ENCODE measurements at regions not wholly inside any gene's neighbourhood (a gene's known extent, or its start where the extent isn't known, plus 50 kb on each side); places are given as distances from the start of the nearest gene placed in this dataset.

DNA sequence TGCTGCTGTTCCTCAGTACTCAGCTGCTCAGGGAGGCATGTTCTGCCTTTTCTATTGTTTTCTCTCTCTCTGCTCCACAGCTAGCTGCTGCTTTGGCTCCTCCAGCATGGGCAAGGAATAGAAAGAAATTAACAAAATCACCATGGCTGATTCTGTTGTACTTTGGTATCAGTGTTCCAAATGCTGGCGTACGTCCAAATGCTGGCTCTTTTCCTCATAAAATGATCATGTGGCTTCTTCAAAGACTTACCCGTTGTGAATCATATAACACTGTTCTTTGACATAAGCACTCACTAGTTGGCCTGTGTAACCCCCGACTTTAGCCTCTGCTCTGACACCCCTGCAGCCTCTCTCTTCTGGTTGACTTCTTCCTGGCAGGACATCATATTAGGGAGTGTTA, 547.6 kb downstream of the CPS1 start:
- peak; percentile 14 for DNase-seq (ENCODE audit: low read depth, low spot score)
- TF ChIP-seq POLR2AphosphoS5 (IDR thresholded peaks at IDR 0.05; ENCODE audit: borderline replicate concordance, low read depth, low read length) (no peak), EZH2 (IDR thresholded peaks at IDR 0.05) (no peak), FOXP2 (optimal IDR thresholded peaks at IDR 0.05; ENCODE audit: control extremely low read depth, extremely low read length, insufficient read depth) (no peak)
- no peaks in the 10 kb centered on the region for H3K9me3 ChIP-seq (ENCODE audit: low read depth, low read length)
- H3K9ac ChIP-seq (ENCODE audit: insufficient read length) = no peak overlapping the region
- H3K27ac ChIP-seq = no peak overlapping the region
- no peaks in the 10 kb centered on the region for H3K36me3 ChIP-seq (ENCODE audit: insufficient read depth, low read length)
- no peak overlapping the region for H3K4me3 ChIP-seq

DNA sequence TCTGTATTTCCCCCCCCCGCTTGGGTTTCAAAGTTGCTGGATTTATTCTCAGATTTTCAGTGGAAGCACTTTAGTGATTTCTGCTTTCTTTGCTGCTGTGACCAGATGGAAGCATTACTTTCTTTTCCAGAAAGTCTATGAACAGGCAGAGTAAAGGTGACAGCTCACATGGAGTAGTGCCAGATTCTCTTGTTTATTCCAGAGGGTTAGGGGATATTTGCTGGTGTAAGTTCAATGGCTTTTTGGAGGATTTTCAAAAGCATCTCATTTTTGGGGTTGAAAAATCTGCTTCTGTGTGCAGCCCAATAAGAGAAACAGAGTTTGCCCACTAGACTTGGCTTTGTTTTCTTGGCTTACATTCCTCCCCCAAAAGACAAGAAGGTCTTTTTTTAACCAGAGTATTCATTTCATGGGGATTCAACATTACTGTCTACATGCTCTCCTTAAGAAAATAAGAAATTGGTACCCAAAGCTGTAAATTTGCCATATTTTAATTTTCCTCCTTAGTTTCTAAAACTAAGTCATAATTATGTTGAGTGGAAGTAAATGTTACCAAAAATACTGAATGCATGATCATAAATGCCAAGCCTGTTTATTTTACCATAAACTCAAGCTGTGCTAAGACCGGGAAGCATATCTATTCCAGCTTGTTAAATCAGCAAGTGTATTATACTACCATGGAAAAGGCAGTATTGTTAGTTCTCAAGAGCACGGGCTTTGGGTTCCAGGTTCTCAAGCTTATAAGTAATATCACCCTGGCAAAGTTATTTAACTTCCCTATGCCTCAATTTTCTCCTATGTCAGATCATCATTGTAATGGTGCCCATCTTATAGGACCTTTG, 557.2 kb downstream of the CPS1 start:
- Histone ChIP-seq H3K4me3 (no peak overlapping the region), H3K9me3 (ENCODE audit: low read depth, low read length) (no peaks in the 10 kb centered on the region), H3K9ac (ENCODE audit: insufficient read length) (no peak overlapping the region), H3K27ac (no peak overlapping the region), H3K36me3 (ENCODE audit: insufficient read depth, low read length) (no peaks in the 10 kb centered on the region)
- no peak for DNase-seq (ENCODE audit: low read depth, low spot score)
- TF ChIP-seq POLR2AphosphoS5 (IDR thresholded peaks at IDR 0.05; ENCODE audit: borderline replicate concordance, low read depth, low read length) (no peak), EZH2 (IDR thresholded peaks at IDR 0.05) (no peak), FOXP2 (optimal IDR thresholded peaks at IDR 0.05; ENCODE audit: control extremely low read depth, extremely low read length, insufficient read depth) (no peak)

DNA sequence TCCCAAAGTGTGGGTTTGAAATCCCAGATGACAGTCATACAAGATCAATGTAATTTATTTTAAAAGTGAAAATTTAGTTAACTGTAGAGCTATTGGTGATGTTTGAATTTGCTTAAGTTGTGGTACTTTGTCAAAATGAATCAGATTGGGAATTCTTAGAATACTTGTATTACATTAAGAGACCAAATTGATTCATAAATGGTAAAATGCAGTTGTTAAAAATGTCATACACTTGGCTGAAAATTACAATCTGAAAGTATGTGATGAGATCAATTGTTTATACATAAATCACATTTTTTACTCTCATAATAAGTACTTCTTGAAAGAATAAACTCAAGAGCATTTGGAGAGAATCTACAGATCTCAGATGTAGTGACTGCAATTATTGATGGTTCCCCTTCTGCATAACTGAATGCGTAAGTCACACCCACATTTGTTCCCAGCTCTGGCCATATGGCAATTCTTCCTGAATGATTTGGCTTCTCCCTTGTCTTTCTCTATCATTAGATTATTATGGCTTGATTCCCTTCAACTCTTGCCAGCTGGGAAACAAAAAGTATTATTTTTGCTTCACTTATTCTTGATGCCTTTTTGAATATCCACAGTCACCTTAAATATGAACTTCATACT, 558.5 kb downstream of the CPS1 start:
- DNase-seq (ENCODE audit: low read depth, low spot score) = no peak
- TF ChIP-seq POLR2AphosphoS5 (IDR thresholded peaks at IDR 0.05; ENCODE audit: borderline replicate concordance, low read depth, low read length) (no peak), FOXP2 (optimal IDR thresholded peaks at IDR 0.05; ENCODE audit: control extremely low read depth, extremely low read length, insufficient read depth) (no peak), EZH2 (IDR thresholded peaks at IDR 0.05) (no peak)
- H3K9me3 ChIP-seq (ENCODE audit: low read depth, low read length) = no peaks in the 10 kb centered on the region
- H3K4me3 ChIP-seq = no peak overlapping the region
- H3K27ac ChIP-seq = no peak overlapping the region
- no peaks in the 10 kb centered on the region for H3K36me3 ChIP-seq (ENCODE audit: insufficient read depth, low read length)
- H3K9ac ChIP-seq (ENCODE audit: insufficient read length) = no peak overlapping the region

DNA sequence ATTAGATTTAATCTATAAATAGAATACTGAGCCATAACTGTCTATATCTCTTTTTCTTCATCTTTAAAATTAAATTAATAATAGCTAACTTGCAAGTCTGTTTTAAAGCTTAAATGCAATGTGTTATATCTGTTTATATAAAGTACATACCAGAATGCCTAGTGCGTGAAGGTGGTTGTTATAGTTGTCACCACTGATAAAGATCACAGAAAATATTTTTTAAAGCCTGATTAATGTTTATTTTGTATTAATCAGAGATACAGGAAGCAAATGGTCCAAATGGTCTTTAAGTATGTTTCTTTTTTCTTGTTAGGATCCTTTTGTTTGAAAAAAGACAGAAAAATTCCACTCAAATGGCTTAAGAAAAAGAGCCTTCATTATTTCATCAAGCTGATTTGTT, 560.6 kb downstream of the CPS1 start:
- DNase-seq (ENCODE audit: low read depth, low spot score) = no peak
- H3K4me3 ChIP-seq = no peak overlapping the region
- no peak overlapping the region for H3K9ac ChIP-seq (ENCODE audit: insufficient read length)
- TF ChIP-seq FOXP2 (optimal IDR thresholded peaks at IDR 0.05; ENCODE audit: control extremely low read depth, extremely low read length, insufficient read depth) (no peak), EZH2 (IDR thresholded peaks at IDR 0.05) (no peak), POLR2AphosphoS5 (IDR thresholded peaks at IDR 0.05; ENCODE audit: borderline replicate concordance, low read depth, low read length) (no peak)
- no peaks in the 10 kb centered on the region for H3K36me3 ChIP-seq (ENCODE audit: insufficient read depth, low read length)
- H3K27ac ChIP-seq = no peak overlapping the region
- no peaks in the 10 kb centered on the region for H3K9me3 ChIP-seq (ENCODE audit: low read depth, low read length)

DNA sequence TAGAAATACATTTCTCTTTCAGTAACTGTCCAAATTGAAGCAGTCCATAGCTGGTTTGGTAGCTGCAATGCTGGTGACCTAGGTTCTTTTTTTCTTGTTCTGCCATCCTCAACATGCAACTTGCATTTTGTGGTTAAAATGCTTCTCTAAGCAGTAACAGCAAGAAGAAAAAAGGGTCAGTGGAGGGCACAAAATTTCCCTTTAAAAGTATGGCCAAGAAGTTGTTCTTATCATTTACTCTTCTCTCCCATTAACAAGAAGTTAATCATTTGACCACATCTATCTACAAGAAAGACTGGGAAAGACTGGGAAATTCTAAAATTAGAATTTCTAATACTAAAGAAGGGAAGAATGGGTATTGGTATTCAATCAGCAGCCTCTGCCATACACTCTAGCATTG, 569.9 kb downstream of the CPS1 start:
- H3K36me3 ChIP-seq (ENCODE audit: insufficient read depth, low read length) = no peaks in the 10 kb centered on the region
- no peak overlapping the region for H3K27ac ChIP-seq
- no peak for TF ChIP-seq EZH2 (IDR thresholded peaks at IDR 0.05)
- TF ChIP-seq FOXP2 (optimal IDR thresholded peaks at IDR 0.05; ENCODE audit: control extremely low read depth, extremely low read length, insufficient read depth) = no peak
- TF ChIP-seq POLR2AphosphoS5 (IDR thresholded peaks at IDR 0.05; ENCODE audit: borderline replicate concordance, low read depth, low read length) = no peak
- no peak overlapping the region for H3K4me3 ChIP-seq
- no peak overlapping the region for H3K9ac ChIP-seq (ENCODE audit: insufficient read length)
- no peaks in the 10 kb centered on the region for H3K9me3 ChIP-seq (ENCODE audit: low read depth, low read length)
- no peak for DNase-seq (ENCODE audit: low read depth, low spot score)

DNA sequence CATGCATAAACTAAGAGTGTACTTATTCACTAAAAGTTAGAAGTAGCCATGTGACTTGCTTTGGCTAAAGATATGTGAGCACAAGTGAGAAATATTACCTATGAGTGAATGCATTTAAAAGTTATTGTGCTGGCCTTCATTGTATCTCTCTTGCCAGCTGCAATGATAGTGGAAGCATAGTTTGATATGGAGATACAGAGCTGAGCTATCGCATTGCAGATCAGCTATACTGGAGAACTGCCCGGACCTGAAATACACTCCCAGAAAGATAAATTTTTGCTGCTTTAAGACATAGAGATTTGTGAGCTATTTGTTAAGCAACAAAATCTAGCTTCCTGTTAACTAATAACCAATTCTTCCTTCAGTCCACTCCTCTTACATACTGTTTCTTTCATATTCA, 571.1 kb downstream of the CPS1 start:
- H3K36me3 ChIP-seq (ENCODE audit: insufficient read depth, low read length) = no peaks in the 10 kb centered on the region
- no peak overlapping the region for H3K27ac ChIP-seq
- DNase-seq (ENCODE audit: low read depth, low spot score) = no peak
- no peak overlapping the region for H3K4me3 ChIP-seq
- TF ChIP-seq FOXP2 (optimal IDR thresholded peaks at IDR 0.05; ENCODE audit: control extremely low read depth, extremely low read length, insufficient read depth) = no peak
- TF ChIP-seq POLR2AphosphoS5 (IDR thresholded peaks at IDR 0.05; ENCODE audit: borderline replicate concordance, low read depth, low read length) = no peak
- no peak for TF ChIP-seq EZH2 (IDR thresholded peaks at IDR 0.05)
- H3K9me3 ChIP-seq (ENCODE audit: low read depth, low read length) = no peaks in the 10 kb centered on the region
- H3K9ac ChIP-seq (ENCODE audit: insufficient read length) = no peak overlapping the region

DNA sequence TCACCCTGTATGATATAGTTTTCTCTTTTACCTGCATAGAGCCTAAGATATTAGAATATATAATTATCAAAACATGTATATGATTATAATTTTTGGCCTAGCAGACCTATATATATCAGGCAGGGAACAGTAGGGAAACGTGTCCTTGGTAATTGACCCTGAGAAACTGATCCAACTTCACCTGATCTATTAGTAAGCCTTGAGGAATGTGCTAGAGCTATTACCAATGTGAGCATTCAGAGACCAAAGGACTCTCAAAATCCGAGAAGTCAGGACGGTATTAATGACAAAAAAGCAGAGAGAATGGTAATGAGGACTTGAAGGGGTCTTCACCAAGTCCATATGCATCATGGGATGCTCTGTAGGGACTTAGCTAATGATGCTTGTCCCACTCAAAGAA, 571.9 kb downstream of the CPS1 start:
- TF ChIP-seq FOXP2 (optimal IDR thresholded peaks at IDR 0.05; ENCODE audit: control extremely low read depth, extremely low read length, insufficient read depth) (no peak), POLR2AphosphoS5 (IDR thresholded peaks at IDR 0.05; ENCODE audit: borderline replicate concordance, low read depth, low read length) (no peak), EZH2 (IDR thresholded peaks at IDR 0.05) (no peak)
- H3K4me3 ChIP-seq = no peak overlapping the region
- DNase-seq (ENCODE audit: low read depth, low spot score) = no peak
- no peaks in the 10 kb centered on the region for H3K9me3 ChIP-seq (ENCODE audit: low read depth, low read length)
- H3K9ac ChIP-seq (ENCODE audit: insufficient read length) = no peak overlapping the region
- H3K27ac ChIP-seq = no peak overlapping the region
- H3K36me3 ChIP-seq (ENCODE audit: insufficient read depth, low read length) = no peaks in the 10 kb centered on the region

DNA sequence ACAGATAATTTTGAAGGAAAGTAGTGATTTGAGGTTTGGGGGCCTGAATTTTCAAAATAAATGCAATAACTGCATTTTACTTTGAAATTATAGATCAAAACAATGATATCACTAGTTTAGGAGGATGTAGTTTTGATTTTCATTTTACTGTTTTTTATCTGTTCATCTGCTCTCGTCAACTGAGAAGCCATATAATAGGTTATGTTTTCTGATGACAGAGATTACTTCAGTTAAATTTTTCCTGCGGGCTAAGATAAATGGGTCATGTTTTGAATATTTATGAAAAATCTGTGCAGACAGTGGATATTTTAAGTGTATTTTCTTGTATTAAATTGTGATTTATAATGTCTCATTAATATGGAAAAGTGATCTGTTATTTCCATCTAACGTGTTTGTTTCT, 573.4 kb downstream of the CPS1 start:
- no peak for DNase-seq (ENCODE audit: low read depth, low spot score)
- H3K36me3 ChIP-seq (ENCODE audit: insufficient read depth, low read length) = no peaks in the 10 kb centered on the region
- no peak overlapping the region for H3K4me3 ChIP-seq
- H3K27ac ChIP-seq = no peak overlapping the region
- H3K9ac ChIP-seq (ENCODE audit: insufficient read length) = no peak overlapping the region
- TF ChIP-seq EZH2 (IDR thresholded peaks at IDR 0.05) = no peak
- TF ChIP-seq POLR2AphosphoS5 (IDR thresholded peaks at IDR 0.05; ENCODE audit: borderline replicate concordance, low read depth, low read length) = no peak
- TF ChIP-seq FOXP2 (optimal IDR thresholded peaks at IDR 0.05; ENCODE audit: control extremely low read depth, extremely low read length, insufficient read depth) = no peak
- no peaks in the 10 kb centered on the region for H3K9me3 ChIP-seq (ENCODE audit: low read depth, low read length)
